ENCODE measurements at regions not wholly inside any gene's neighbourhood (a gene's known extent, or its start where the extent isn't known, plus 50 kb on each side); places are given as distances from the start of the nearest gene placed in this dataset.

DNA sequence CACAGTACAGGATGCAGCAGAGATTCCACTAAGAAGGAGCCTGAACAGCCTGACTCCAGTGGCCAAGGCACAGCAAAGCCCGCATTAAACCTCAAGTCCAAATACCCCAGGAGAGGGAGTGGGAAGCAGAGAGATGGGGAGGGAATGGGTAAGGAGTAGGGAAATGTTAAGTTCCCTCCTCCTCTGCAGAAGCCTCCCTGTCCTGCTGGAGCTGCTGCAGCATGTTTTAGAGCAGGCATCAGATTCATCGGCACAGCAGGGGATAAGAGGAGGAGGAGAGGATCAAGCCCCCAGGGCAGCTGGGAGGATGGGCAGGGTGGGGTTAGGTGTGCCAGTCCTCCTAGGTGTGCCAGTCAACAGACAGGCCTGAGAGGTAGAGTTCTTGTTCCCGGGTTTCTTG lies 709.7 kb downstream of the PTPRU start:
- Histone ChIP-seq H3K9me3 (no peaks in the 10 kb centered on the region), H3K27me3 (no peaks in the 10 kb centered on the region), H3K27ac (no peak overlapping the region), H3K4me3 (no peak overlapping the region), H3K4me1 (no peaks in the 10 kb centered on the region), H3K36me3 (no peaks in the 10 kb centered on the region)
- intact Hi-C loops (cut with DNase I), result no loop called here
- no peak for DNase-seq (ENCODE audit: low spot score in 2 of 2)
- TF ChIP-seq, protein P1, sequence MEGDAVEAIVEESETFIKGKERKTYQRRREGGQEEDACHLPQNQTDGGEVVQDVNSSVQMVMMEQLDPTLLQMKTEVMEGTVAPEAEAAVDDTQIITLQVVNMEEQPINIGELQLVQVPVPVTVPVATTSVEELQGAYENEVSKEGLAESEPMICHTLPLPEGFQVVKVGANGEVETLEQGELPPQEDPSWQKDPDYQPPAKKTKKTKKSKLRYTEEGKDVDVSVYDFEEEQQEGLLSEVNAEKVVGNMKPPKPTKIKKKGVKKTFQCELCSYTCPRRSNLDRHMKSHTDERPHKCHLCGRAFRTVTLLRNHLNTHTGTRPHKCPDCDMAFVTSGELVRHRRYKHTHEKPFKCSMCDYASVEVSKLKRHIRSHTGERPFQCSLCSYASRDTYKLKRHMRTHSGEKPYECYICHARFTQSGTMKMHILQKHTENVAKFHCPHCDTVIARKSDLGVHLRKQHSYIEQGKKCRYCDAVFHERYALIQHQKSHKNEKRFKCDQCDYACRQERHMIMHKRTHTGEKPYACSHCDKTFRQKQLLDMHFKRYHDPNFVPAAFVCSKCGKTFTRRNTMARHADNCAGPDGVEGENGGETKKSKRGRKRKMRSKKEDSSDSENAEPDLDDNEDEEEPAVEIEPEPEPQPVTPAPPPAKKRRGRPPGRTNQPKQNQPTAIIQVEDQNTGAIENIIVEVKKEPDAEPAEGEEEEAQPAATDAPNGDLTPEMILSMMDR (IDR thresholded peaks at IDR 0.05), result no peak

DNA sequence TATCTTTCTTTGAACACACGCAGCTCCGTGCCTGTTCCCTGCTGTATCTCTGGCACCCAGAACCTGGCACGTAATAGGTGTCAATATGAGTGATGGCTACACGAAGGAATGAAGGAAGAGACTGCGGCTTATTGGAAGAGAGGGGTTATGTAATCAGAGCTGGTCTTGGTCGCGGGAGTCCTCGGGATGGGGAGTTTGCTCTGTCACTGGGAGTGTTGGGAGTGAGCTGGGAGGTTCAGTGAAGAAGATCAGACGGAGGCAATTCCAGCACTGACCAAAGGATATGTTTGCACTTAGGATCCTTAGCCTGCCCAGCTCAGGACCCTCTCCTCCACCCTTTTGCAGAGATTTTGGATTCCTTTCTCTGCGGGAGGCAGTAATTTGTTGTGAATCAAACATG lies 709.1 kb downstream of the PTPRU start:
- Histone ChIP-seq H3K9me3 (no peaks in the 10 kb centered on the region), H3K27ac (no peak overlapping the region), H3K36me3 (no peaks in the 10 kb centered on the region), H3K4me3 (no peak overlapping the region), H3K4me1 (no peaks in the 10 kb centered on the region), H3K27me3 (no peaks in the 10 kb centered on the region)
- TF ChIP-seq, protein P1 (IDR thresholded peaks at IDR 0.05), result no peak
- no peak for DNase-seq (ENCODE audit: low spot score in 2 of 2)
- intact Hi-C loops (cut with DNase I), result no loop called here

DNA sequence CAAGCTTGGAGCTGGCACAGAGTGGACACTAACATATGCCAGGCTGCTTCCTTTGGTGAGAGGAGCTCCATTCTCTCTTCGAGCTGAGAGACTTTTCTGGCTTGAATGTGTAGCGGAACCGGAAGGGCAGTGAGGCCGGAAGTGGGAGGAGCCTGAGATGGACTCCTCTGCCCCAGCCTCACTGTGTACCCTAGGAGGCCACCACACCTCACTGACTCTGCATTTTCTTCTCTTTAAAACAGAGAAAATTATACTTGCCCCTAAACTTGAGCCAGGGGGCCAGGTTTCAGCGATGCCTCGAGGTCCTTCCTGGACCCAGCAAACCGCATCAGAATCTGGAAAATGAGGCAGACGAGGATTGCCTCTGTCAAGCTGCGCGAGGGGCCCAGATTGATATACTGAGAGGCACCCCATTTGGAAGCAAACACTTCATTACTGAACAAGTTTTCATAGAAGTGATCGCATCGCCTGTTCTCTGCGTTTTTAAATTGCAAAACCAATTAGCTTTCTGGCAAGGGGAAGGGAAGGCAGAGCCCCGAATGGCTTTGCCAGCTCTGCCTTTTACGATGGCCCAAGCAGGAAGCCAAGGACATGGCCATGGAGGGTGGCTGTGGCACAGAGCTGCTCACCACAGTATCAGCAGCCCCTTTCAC lies 708.1 kb downstream of the PTPRU start:
- Histone ChIP-seq H3K36me3 (no peaks in the 10 kb centered on the region), H3K4me1 (no peaks in the 10 kb centered on the region), H3K9me3 (no peaks in the 10 kb centered on the region), H3K27ac (no peak overlapping the region), H3K4me3 (no peak overlapping the region), H3K27me3 (no peaks in the 10 kb centered on the region)
- intact Hi-C loops (cut with DNase I), result no loop called here
- DNase-seq (ENCODE audit: low spot score in 2 of 2), result no peak
- TF ChIP-seq, protein P1 (IDR thresholded peaks at IDR 0.05), result no peak

DNA sequence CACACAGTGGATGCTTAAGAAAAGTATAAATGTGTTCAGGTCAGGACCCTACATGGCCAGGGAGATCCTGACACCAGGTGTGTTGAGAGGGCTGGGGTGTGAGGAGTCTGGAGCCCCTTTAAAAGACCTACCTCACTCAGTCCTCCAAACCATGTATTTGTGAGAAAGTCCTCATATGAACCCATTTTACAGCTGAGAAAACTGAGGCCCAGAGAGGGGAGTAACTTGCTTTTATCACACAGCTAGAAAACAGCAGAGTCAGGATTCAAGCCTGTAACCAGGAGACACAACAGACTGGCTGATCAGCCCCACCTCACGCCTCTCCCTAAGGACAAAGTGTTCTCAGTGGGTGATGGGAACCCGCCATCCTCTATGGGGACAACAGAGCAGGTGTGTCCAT lies 706.7 kb downstream of the PTPRU start:
- intact Hi-C loops (cut with DNase I), result no loop called here
- no peaks in the 10 kb centered on the region for H3K36me3 ChIP-seq
- no peaks in the 10 kb centered on the region for H3K27me3 ChIP-seq
- TF ChIP-seq, protein P1 (IDR thresholded peaks at IDR 0.05), result no peak
- no peak overlapping the region for H3K4me3 ChIP-seq
- H3K9me3 ChIP-seq, result no peaks in the 10 kb centered on the region
- DNase-seq (ENCODE audit: low spot score in 2 of 2), result no peak
- no peaks in the 10 kb centered on the region for H3K4me1 ChIP-seq
- no peak overlapping the region for H3K27ac ChIP-seq

DNA sequence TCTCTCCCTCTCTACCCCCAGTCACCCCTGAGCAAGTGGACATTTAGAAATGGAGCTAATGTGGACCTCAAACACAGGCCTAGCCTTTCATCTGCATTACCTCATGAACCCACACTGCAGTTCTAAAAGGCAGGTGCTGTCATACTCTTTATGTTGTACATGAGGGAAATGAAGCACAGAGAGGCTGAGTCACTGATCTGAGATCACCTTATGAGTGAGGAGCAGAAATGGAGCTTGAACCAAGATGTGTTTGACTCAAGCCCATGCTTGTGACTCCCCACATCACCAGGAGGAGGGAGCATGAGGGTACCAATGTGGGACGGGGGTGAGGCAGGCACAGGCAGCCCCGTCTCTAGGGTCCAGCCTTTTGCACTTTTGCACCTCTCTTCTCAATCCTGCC lies 702.8 kb downstream of the PTPRU start:
- no peaks in the 10 kb centered on the region for H3K9me3 ChIP-seq
- H3K36me3 ChIP-seq, result no peaks in the 10 kb centered on the region
- intact Hi-C loops (cut with DNase I), result no loop called here
- H3K4me3 ChIP-seq, result no peak overlapping the region
- TF ChIP-seq, protein P1 (IDR thresholded peaks at IDR 0.05), result no peak
- no peak for DNase-seq (ENCODE audit: low spot score in 2 of 2)
- H3K27me3 ChIP-seq, result no peaks in the 10 kb centered on the region
- no peaks in the 10 kb centered on the region for H3K4me1 ChIP-seq
- H3K27ac ChIP-seq, result no peak overlapping the region

DNA sequence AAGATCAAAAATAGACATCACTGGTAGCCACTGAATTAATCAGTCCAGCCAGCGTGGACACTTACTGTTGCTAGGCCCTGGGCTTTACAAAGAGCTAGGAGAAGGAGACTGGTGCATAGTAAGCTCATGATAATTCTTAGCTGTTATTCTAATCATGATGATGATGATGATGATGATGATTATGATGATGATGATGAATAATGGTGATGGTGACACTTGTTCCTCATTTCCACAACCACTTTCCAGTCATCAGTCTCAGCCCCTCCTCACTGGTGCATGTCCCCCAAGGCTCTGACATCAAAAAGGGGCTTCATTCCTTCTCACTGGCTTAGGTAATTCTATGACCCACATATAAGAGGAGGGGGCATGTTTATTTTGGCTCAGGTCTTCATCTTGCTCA lies 701.0 kb downstream of the PTPRU start:
- intact Hi-C loops (cut with DNase I), result no loop called here
- H3K27ac ChIP-seq, result no peak overlapping the region
- no peak overlapping the region for H3K4me3 ChIP-seq
- TF ChIP-seq, protein P1 (IDR thresholded peaks at IDR 0.05), result no peak
- no peaks in the 10 kb centered on the region for H3K36me3 ChIP-seq
- H3K27me3 ChIP-seq, result no peaks in the 10 kb centered on the region
- DNase-seq (ENCODE audit: low spot score in 2 of 2), result no peak
- no peaks in the 10 kb centered on the region for H3K4me1 ChIP-seq
- H3K9me3 ChIP-seq, result no peaks in the 10 kb centered on the region
